Keratinocyte (primary cell): ENCODE measurements at regions not wholly inside any gene's neighbourhood (a gene's known extent, or its start where the extent isn't known, plus 50 kb on each side); places are given as distances from the start of the nearest gene placed in this dataset.
A peak's percentile ranks its signal among the peaks of the same experiment; 100 is the strongest.

ENCODE experiments used
- DNase-seq: peaks from one replicate; pipeline ENCODE4 v3.0.0-alpha.2; 2011; ENCODE audit warnings: low read depth, missing footprints, low spot score
- FAIRE-seq: peaks from 2 replicates; lab custom pipeline; 2011; peaks lifted over from hg19 to GRCh38; lab: Jason Lieb, UNC
- H2AFZ ChIP-seq: 2 replicates; pipeline ENCODE4 v1.6.0; 2012; ENCODE audit warnings: low read length, control low read depth, inconsistent platforms; ENCODE audit not compliant: control insufficient read depth
- H3K27ac ChIP-seq: 2 replicates; pipeline ENCODE4 v1.5.1; 2011; ENCODE audit warnings: low read length; ENCODE audit not compliant: control insufficient read depth, insufficient read depth
- H3K27me3 ChIP-seq: 3 replicates; pipeline ENCODE4 v1.6.0; 2011; ENCODE audit warnings: low read length; ENCODE audit not compliant: control insufficient read depth, insufficient read depth; ENCODE audit errors: extremely low read depth
- H3K36me3 ChIP-seq, 2 experiments: 2 replicates in 1 of 2; 3 replicates in 1 of 2; pipeline ENCODE4 v1.5.1; 2011; ENCODE audit warnings: low read length in 2 of 2, mild to moderate bottlenecking in 1 of 2; ENCODE audit not compliant: control insufficient read depth in 2 of 2, insufficient read depth in 2 of 2; ENCODE audit errors: extremely low read depth in 1 of 2
- H3K4me1 ChIP-seq: 3 replicates; pipeline ENCODE4 v1.5.1; 2011; ENCODE audit warnings: low read length; ENCODE audit not compliant: control insufficient read depth, insufficient read depth; ENCODE audit errors: extremely low read depth
- H3K4me2 ChIP-seq: 3 replicates; pipeline ENCODE4 v1.6.0; 2011; ENCODE audit warnings: low read depth, low read length; ENCODE audit not compliant: control insufficient read depth, insufficient read depth; ENCODE audit errors: extremely low read depth
- H3K4me3 ChIP-seq, 3 experiments: fragments of 200-600 bp in 1 of 3; sonication (generic) in 1 of 3; 2 replicates in 2 of 3; 3 replicates in 1 of 3; pipeline ENCODE4 v1.5.1; 2011 to 2016; ENCODE audit warnings: low read length in 3 of 3, mild to moderate bottlenecking in 3 of 3, control low read depth in 2 of 3, inconsistent platforms in 1 of 3, low read depth in 1 of 3, mixed read lengths in 1 of 3, mixed run types in 1 of 3, moderate library complexity in 1 of 3; ENCODE audit not compliant: control insufficient read depth in 2 of 3, insufficient read depth in 2 of 3; ENCODE audit errors: extremely low read depth in 1 of 3
- H3K79me2 ChIP-seq: 2 replicates; pipeline ENCODE4 v1.6.0; 2012; ENCODE audit warnings: low read length; ENCODE audit not compliant: control insufficient read depth, insufficient read depth
- H3K9ac ChIP-seq: 3 replicates; pipeline ENCODE4 v1.6.0; 2011; ENCODE audit warnings: low read length; ENCODE audit not compliant: control insufficient read depth, insufficient read depth; ENCODE audit errors: extremely low read depth
- H3K9me1 ChIP-seq: 3 replicates; pipeline ENCODE4 v1.6.0; 2011; ENCODE audit warnings: low read length; ENCODE audit not compliant: control insufficient read depth, insufficient read depth; ENCODE audit errors: extremely low read depth
- H3K9me3 ChIP-seq: 2 replicates; pipeline ENCODE4 v1.5.1; 2012; ENCODE audit warnings: low read depth, low read length; ENCODE audit not compliant: control insufficient read depth
- H4K20me1 ChIP-seq: 3 replicates; pipeline ENCODE4 v1.6.0; 2011; ENCODE audit warnings: low read length; ENCODE audit not compliant: control insufficient read depth, insufficient read depth; ENCODE audit errors: extremely low read depth
- EZH2 ChIP-seq: IDR thresholded peaks from one replicate; pipeline ENCODE4 v1.6.1; 2012; ENCODE audit warnings: inconsistent platforms, mild to moderate bottlenecking, low read length, moderate library complexity
- dilution Hi-C: fragments of 300-500 bp; cut with MboI; formaldehyde crosslinking; loops from one replicate; pipeline ENCODE4 v1.7.0; 2020; ENCODE audit warnings: low sequenced_read_pairs; ENCODE audit not compliant: extremely low pct_ligation_motif_present
- TF ChIP-seq, protein P1 (sequence below), 3 experiments: IDR thresholded peaks in 1 of 3; conservative IDR thresholded peaks in 1 of 3; optimal IDR thresholded peaks in 1 of 3; 2 replicates in 2 of 3; 3 replicates in 1 of 3; pipeline versions ENCODE3 to v1.5.1; 2011; ENCODE audit warnings: low read length in 3 of 3, mild to moderate bottlenecking in 3 of 3, moderate library complexity in 2 of 3, control low read depth in 1 of 3, inconsistent platforms in 1 of 3; ENCODE audit not compliant: insufficient read depth in 2 of 3; ENCODE audit errors: extremely low read depth in 1 of 3

DNA sequence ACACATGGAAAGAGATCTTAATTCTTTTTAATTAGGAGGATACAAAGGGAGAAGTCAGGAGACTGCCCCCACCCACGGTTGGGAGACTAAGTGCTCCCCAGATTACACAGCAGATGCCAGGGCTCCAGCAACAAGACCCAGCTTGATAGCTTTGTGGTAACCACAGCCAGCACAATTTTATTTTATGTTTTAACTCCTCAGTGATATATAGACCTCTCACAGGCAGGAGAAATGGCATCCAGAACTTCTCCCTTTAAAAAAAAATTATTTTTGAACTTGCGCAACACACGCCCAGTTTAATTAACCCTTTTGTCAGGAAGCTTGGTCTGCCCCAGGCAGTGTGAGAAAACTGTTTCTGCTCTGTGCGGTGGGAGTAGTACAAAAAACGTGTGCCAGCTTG lies 62.6 kb upstream of the ACOT11 start:
- FAIRE-seq, result peak; percentile 13
- DNase-seq, result no peak
- no peak overlapping the region for H3K27ac ChIP-seq

DNA sequence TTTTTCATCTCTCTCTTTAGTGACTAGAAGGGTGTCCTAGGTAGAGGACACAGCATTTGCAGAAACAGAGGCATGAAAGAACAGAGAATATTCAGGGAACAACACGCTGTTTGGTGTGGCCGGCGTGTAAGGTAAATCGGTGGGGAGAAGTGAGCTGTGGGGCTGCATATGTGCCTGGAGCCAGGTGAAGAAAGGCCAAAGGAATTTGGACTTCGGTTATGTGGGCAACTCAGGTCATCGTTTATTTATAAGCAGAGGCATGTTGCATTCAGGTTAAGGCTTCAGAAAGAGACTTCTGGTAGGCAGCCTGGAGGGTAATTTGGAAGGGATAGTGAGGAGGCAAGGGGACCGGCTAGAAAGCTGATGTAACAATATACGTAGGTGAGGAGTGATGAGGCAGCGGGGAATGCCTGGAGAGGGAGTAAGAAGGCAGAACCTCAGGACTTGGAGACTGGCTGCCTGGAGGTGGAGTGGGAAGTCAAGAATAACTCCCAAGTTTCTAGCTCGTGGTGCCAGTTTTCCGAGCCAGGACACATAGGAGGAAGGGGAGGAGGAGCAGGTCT lies 64.1 kb upstream of the ACOT11 start:
- no peak overlapping the region for H3K4me2 ChIP-seq
- H3K27ac ChIP-seq, result no peak overlapping the region
- H3K27me3 ChIP-seq, result no peaks in the 10 kb centered on the region
- H3K9me1 ChIP-seq, result no peaks in the 10 kb centered on the region
- H3K4me1 ChIP-seq, result peaks cover 26% of the 10 kb centered on the region
- H2AFZ ChIP-seq, result no peak overlapping the region
- H3K9me3 ChIP-seq, result no peaks in the 10 kb centered on the region
- no peak overlapping the region for H3K9ac ChIP-seq
- H4K20me1 ChIP-seq, result no peaks in the 10 kb centered on the region
- TF ChIP-seq, protein P1, sequence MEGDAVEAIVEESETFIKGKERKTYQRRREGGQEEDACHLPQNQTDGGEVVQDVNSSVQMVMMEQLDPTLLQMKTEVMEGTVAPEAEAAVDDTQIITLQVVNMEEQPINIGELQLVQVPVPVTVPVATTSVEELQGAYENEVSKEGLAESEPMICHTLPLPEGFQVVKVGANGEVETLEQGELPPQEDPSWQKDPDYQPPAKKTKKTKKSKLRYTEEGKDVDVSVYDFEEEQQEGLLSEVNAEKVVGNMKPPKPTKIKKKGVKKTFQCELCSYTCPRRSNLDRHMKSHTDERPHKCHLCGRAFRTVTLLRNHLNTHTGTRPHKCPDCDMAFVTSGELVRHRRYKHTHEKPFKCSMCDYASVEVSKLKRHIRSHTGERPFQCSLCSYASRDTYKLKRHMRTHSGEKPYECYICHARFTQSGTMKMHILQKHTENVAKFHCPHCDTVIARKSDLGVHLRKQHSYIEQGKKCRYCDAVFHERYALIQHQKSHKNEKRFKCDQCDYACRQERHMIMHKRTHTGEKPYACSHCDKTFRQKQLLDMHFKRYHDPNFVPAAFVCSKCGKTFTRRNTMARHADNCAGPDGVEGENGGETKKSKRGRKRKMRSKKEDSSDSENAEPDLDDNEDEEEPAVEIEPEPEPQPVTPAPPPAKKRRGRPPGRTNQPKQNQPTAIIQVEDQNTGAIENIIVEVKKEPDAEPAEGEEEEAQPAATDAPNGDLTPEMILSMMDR (optimal IDR thresholded peaks at IDR 0.05 in 1 of 3, IDR thresholded peaks at IDR 0.05 in 1 of 3, conservative IDR thresholded peaks at IDR 0.05 in 1 of 3; ENCODE audit: extremely low read depth in 1 of 3, insufficient read depth in 2 of 3, low read length in 3 of 3), result no peak
- TF ChIP-seq EZH2, result no peak
- H3K79me2 ChIP-seq, result no peaks in the 10 kb centered on the region
- dilution Hi-C loops, result no loop called here
- H3K4me3 ChIP-seq, result no peak overlapping the region
- no peaks in the 10 kb centered on the region for H3K36me3 ChIP-seq
- FAIRE-seq (no peak), DNase-seq (no peak)

More for the DNA sequence above, 62.6 kb upstream of the ACOT11 start:
- Histone ChIP-seq H3K4me1 (peaks cover 28% of the 10 kb centered on the region), H3K36me3 (no peaks in the 10 kb centered on the region), H3K9me1 (no peaks in the 10 kb centered on the region), H3K79me2 (no peaks in the 10 kb centered on the region), H3K9me3 (no peaks in the 10 kb centered on the region), H3K4me2 (peak overlapping the region; percentile 56), H4K20me1 (no peaks in the 10 kb centered on the region), H3K9ac (no peak overlapping the region), H3K27me3 (no peaks in the 10 kb centered on the region), H3K4me3 (no peak overlapping the region), H2AFZ (peak overlapping the region; percentile 19)
- no peak for TF ChIP-seq EZH2
- TF ChIP-seq, protein P1 (optimal IDR thresholded peaks at IDR 0.05 in 1 of 3, IDR thresholded peaks at IDR 0.05 in 1 of 3, conservative IDR thresholded peaks at IDR 0.05 in 1 of 3; ENCODE audit: extremely low read depth in 1 of 3, insufficient read depth in 2 of 3, low read length in 3 of 3), result no peak
- dilution Hi-C loops, result no loop called here
